ENCODE measurements at regions not wholly inside any gene's neighbourhood (a gene's known extent, or its start where the extent isn't known, plus 50 kb on each side); places are given as distances from the start of the nearest gene placed in this dataset.

GRCh38 chr12:65681226-65681625 lies 143.1 kb upstream of the HMGA2 start:
- no peak for ATAC-seq
- intact Hi-C loops (cut with DNase I): no loop called here
- Histone ChIP-seq H3K4me1 (no peaks in the 10 kb centered on the region), H3K9me3 (no peaks in the 10 kb centered on the region), H3K27ac (no peak overlapping the region), H3K4me3 (no peak overlapping the region), H3K27me3 (no peaks in the 10 kb centered on the region), H3K36me3 (no peaks in the 10 kb centered on the region)
- WGBS (ENCODE audit: insufficient coverage, low coverage, low lambda C conversion rate, missing lambda C conversion rate): 82% methylated on average over 1 of the region's 1 CpG
- TF ChIP-seq POLR2A (IDR thresholded peaks at IDR 0.05): no peak
- no peak for TF ChIP-seq CTCF (IDR thresholded peaks at IDR 0.05)
- DNase-seq: no peak

- intact Hi-C loops (cut with DNase I): no loop called here
- TF ChIP-seq CTCF (IDR thresholded peaks at IDR 0.05): no peak
- no peak for TF ChIP-seq POLR2A (IDR thresholded peaks at IDR 0.05)
- 33% methylated on average over 3 of the region's 3 CpGs for WGBS (ENCODE audit: insufficient coverage, low coverage, low lambda C conversion rate, missing lambda C conversion rate)
Observed at GRCh38 chr12:65682112-65682511, 142.2 kb upstream of the HMGA2 start.

GRCh38 chr12:65684906-65685305 lies 139.4 kb upstream of the HMGA2 start:
- H3K9me3 ChIP-seq: no peaks in the 10 kb centered on the region
- H3K27me3 ChIP-seq: no peaks in the 10 kb centered on the region
- no peak for TF ChIP-seq POLR2A (IDR thresholded peaks at IDR 0.05)
- TF ChIP-seq CTCF (IDR thresholded peaks at IDR 0.05): no peak
- DNase-seq (no peak), ATAC-seq (no peak)
- no peak overlapping the region for H3K4me3 ChIP-seq
- 57% methylated on average over 1 of the region's 2 CpGs for WGBS (ENCODE audit: insufficient coverage, low coverage, low lambda C conversion rate, missing lambda C conversion rate)
- no peaks in the 10 kb centered on the region for H3K4me1 ChIP-seq
- no peak overlapping the region for H3K27ac ChIP-seq
- intact Hi-C loops (cut with DNase I): no loop called here
- no peaks in the 10 kb centered on the region for H3K36me3 ChIP-seq

More at GRCh38 chr12:65682112-65682511, 142.2 kb upstream of the HMGA2 start:
- ATAC-seq (no peak), DNase-seq (no peak)
- no peaks in the 10 kb centered on the region for H3K4me1 ChIP-seq
- H3K27ac ChIP-seq: no peak overlapping the region
- no peaks in the 10 kb centered on the region for H3K9me3 ChIP-seq
- no peaks in the 10 kb centered on the region for H3K36me3 ChIP-seq
- no peaks in the 10 kb centered on the region for H3K27me3 ChIP-seq
- H3K4me3 ChIP-seq: no peak overlapping the region

GRCh38 chr12:65685514-65685913 lies 138.8 kb upstream of the HMGA2 start:
- no peaks in the 10 kb centered on the region for H3K27me3 ChIP-seq
- no peak overlapping the region for H3K27ac ChIP-seq
- TF ChIP-seq POLR2A (IDR thresholded peaks at IDR 0.05): no peak
- peak; percentile 41 to 52 (median 42) for TF ChIP-seq CTCF (IDR thresholded peaks at IDR 0.05)
- ATAC-seq (peak in 1 of 4 donors; percentile 34), DNase-seq (no peak)
- H3K4me1 ChIP-seq: no peaks in the 10 kb centered on the region
- no peak overlapping the region for H3K4me3 ChIP-seq
- no peaks in the 10 kb centered on the region for H3K36me3 ChIP-seq
- intact Hi-C loops (cut with DNase I): no loop called here
- H3K9me3 ChIP-seq: no peaks in the 10 kb centered on the region
- WGBS (ENCODE audit: insufficient coverage, low coverage, low lambda C conversion rate, missing lambda C conversion rate): 30% methylated on average over 4 of the region's 4 CpGs

GRCh38 chr12:65689508-65689907 lies 134.8 kb upstream of the HMGA2 start:
- no peaks in the 10 kb centered on the region for H3K27me3 ChIP-seq
- DNase-seq (no peak), ATAC-seq (no peak)
- no peak overlapping the region for H3K27ac ChIP-seq
- H3K4me3 ChIP-seq: no peak overlapping the region
- no peaks in the 10 kb centered on the region for H3K9me3 ChIP-seq
- no peaks in the 10 kb centered on the region for H3K36me3 ChIP-seq
- intact Hi-C loops (cut with DNase I): no loop called here
- WGBS (ENCODE audit: insufficient coverage, low coverage, low lambda C conversion rate, missing lambda C conversion rate): 75% methylated on average over 2 of the region's 2 CpGs
- TF ChIP-seq POLR2A (IDR thresholded peaks at IDR 0.05): no peak
- no peaks in the 10 kb centered on the region for H3K4me1 ChIP-seq
